ENCODE measurements at regions not wholly inside any gene's neighbourhood (a gene's known extent, or its start where the extent isn't known, plus 50 kb on each side); places are given as distances from the start of the nearest gene placed in this dataset.

DNA sequence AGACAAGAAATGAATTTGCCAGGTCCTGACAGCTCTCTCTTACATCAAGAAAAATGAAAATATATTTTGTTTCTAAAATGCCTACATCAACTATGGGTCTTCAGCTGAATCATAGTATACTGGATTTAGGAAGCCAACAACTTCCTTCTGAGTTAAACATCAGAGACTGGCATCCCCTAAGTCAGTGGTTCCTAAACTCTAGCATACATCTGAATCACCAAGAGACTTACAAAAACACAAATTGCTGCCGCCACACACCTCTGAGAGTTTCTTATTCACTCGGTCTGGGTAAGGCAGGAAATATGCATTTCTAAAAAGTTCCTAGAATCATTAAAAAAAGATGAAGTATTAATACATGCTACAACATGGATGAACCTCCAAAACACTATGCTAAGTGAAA, 60.4 kb upstream of the TMEM252 start:
- TF ChIP-seq, protein P1, sequence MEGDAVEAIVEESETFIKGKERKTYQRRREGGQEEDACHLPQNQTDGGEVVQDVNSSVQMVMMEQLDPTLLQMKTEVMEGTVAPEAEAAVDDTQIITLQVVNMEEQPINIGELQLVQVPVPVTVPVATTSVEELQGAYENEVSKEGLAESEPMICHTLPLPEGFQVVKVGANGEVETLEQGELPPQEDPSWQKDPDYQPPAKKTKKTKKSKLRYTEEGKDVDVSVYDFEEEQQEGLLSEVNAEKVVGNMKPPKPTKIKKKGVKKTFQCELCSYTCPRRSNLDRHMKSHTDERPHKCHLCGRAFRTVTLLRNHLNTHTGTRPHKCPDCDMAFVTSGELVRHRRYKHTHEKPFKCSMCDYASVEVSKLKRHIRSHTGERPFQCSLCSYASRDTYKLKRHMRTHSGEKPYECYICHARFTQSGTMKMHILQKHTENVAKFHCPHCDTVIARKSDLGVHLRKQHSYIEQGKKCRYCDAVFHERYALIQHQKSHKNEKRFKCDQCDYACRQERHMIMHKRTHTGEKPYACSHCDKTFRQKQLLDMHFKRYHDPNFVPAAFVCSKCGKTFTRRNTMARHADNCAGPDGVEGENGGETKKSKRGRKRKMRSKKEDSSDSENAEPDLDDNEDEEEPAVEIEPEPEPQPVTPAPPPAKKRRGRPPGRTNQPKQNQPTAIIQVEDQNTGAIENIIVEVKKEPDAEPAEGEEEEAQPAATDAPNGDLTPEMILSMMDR (conservative IDR thresholded peaks at IDR 0.05; ENCODE audit: low read depth, low read length), result no peak
- TF ChIP-seq EZH2 (IDR thresholded peaks at IDR 0.05; ENCODE audit: borderline replicate concordance, low read depth, low read length, poor library complexity, severe bottlenecking), result no peak

All from A673 (cell line).